Endothelial cell of umbilical vein (primary cell): ENCODE measurements at regions not wholly inside any gene's neighbourhood (a gene's known extent, or its start where the extent isn't known, plus 50 kb on each side); places are given as distances from the start of the nearest gene placed in this dataset.

Source experiments
- BruUV-seq: library from RNA; stranded (reverse); fragments of 400-500 nt; replicated peaks from 2 replicates; lab custom pipeline; 2021; lab: Mats Ljungman, UMichigan
- CTCF ChIA-PET: fragments of 300-600, 350-600 bp; sonication (Branson Sonifier 250); formaldehyde crosslinking; loops from one replicate; lab custom pipeline; 2021; ENCODE audit warnings: antibody characterized with exemption, inconsistent platforms; lab: Charles Lee
- POLR2A ChIA-PET: fragments of 300-600, 350-600 bp; sonication (Branson Sonifier 250); formaldehyde crosslinking; loops from one replicate; lab custom pipeline; 2021; ENCODE audit warnings: antibody characterized with exemption, inconsistent platforms; lab: Charles Lee
- DNase-seq: peaks from one replicate; pipeline ENCODE4 v3.0.0-alpha.2; 2011; ENCODE audit warnings: low read depth, low spot score
- FAIRE-seq: peaks from 2 replicates; lab custom pipeline; 2011; peaks lifted over from hg19 to GRCh38; lab: Jason Lieb, UNC
- H2AFZ ChIP-seq: 2 replicates; pipeline ENCODE4 v1.6.0; 2012; ENCODE audit warnings: low read depth, low read length, control low read depth, inconsistent platforms
- H3K27ac ChIP-seq: 2 replicates; pipeline ENCODE4 v1.5.1; 2011; ENCODE audit warnings: low read depth, mild to moderate bottlenecking, control low read depth, low read length, moderate library complexity; ENCODE audit not compliant: insufficient read depth
- H3K27me3 ChIP-seq, 2 experiments: 2 replicates each; pipeline versions ENCODE4 v1.6.0 to v1.6.1; 2011; ENCODE audit warnings: low read length in 2 of 2, mixed read lengths in 1 of 2; ENCODE audit not compliant: control insufficient read depth in 2 of 2, insufficient read depth in 2 of 2
- H3K36me3 ChIP-seq, 2 experiments: 2 replicates in 1 of 2; 3 replicates in 1 of 2; pipeline ENCODE4 v1.5.1; 2011; ENCODE audit warnings: low read length in 2 of 2, mild to moderate bottlenecking in 1 of 2, moderate library complexity in 1 of 2; ENCODE audit not compliant: control insufficient read depth in 2 of 2, insufficient read depth in 2 of 2; ENCODE audit errors: extremely low read depth in 1 of 2
- H3K4me1 ChIP-seq: 3 replicates; pipeline ENCODE4 v1.5.1; 2011; ENCODE audit warnings: mild to moderate bottlenecking, low read length; ENCODE audit not compliant: control insufficient read depth, insufficient read depth; ENCODE audit errors: extremely low read depth
- H3K4me2 ChIP-seq: 2 replicates; pipeline ENCODE4 v1.6.1; 2011; ENCODE audit warnings: low read length, control low read depth, mixed read lengths; ENCODE audit not compliant: insufficient read depth
- H3K4me3 ChIP-seq, 3 experiments: fragments of 200-600 bp in 1 of 3; sonication (generic), shearing (Covaris generic) in 1 of 3; replicated peaks in 1 of 3; 2 replicates each; pipeline ENCODE4 v1.5.1; 2011 to 2016; ENCODE audit warnings: control low read depth in 3 of 3, low read length in 3 of 3, mild to moderate bottlenecking in 2 of 3, inconsistent platforms in 1 of 3, low read depth in 1 of 3, moderate library complexity in 1 of 3; ENCODE audit not compliant: insufficient read depth in 1 of 3
- H3K79me2 ChIP-seq: 2 replicates; pipeline ENCODE4 v1.6.0; 2012; ENCODE audit warnings: low read length, inconsistent platforms; ENCODE audit not compliant: control insufficient read depth, insufficient read depth
- H3K9ac ChIP-seq: replicated peaks from 2 replicates; pipeline ENCODE3; 2011; ENCODE audit warnings: low read length, control low read depth; ENCODE audit not compliant: insufficient read depth; ENCODE audit errors: extremely low read depth
- H3K9me1 ChIP-seq: replicated peaks from 3 replicates; pipeline ENCODE4 v1.6.0; 2011; ENCODE audit warnings: mild to moderate bottlenecking, low read length; ENCODE audit not compliant: control insufficient read depth, insufficient read depth; ENCODE audit errors: extremely low read depth
- H3K9me3 ChIP-seq: replicated peaks from 2 replicates; pipeline ENCODE4 v1.5.1; 2012; ENCODE audit warnings: low read length, inconsistent platforms; ENCODE audit not compliant: control insufficient read depth, insufficient read depth
- H4K20me1 ChIP-seq: replicated peaks from 2 replicates; pipeline ENCODE3; 2011; ENCODE audit warnings: mild to moderate bottlenecking, low read length; ENCODE audit not compliant: control insufficient read depth, insufficient read depth; ENCODE audit errors: extremely low read depth
- CTCF ChIP-seq, 2 donors: IDR thresholded peaks; 1 replicate in 1 of 2; 2 replicates in 1 of 2; pipeline ENCODE4 v1.5.1; 2011; ENCODE audit warnings: low read length in 2 of 2, mild to moderate bottlenecking in 2 of 2, moderate library complexity in 2 of 2, control low read depth in 1 of 2, inconsistent platforms in 1 of 2, low read depth in 1 of 2; ENCODE audit not compliant: insufficient read depth in 1 of 2; ENCODE audit errors: extremely low read depth in 1 of 2
- EZH2 ChIP-seq: IDR thresholded peaks from 2 replicates; pipeline ENCODE4 v1.6.1; 2012; ENCODE audit warnings: borderline replicate concordance, low read depth, mild to moderate bottlenecking, moderate library complexity, low read length, inconsistent platforms; ENCODE audit not compliant: severe bottlenecking
- FOS ChIP-seq: IDR thresholded peaks from 2 replicates; pipeline ENCODE4 v1.6.1; 2011; ENCODE audit warnings: mild to moderate bottlenecking, low read length, moderate library complexity, borderline replicate concordance; ENCODE audit not compliant: insufficient read depth
- GATA2 ChIP-seq: IDR thresholded peaks from 2 replicates; pipeline ENCODE4 v1.7.0; 2011; ENCODE audit warnings: low read depth, mild to moderate bottlenecking, moderate library complexity, mixed read lengths, low read length; ENCODE audit not compliant: insufficient read length, insufficient read depth
- JUN ChIP-seq: IDR thresholded peaks from 2 replicates; pipeline ENCODE4 v1.6.1; 2011; ENCODE audit warnings: borderline replicate concordance, low read depth; ENCODE audit not compliant: insufficient read length, insufficient read depth
- MAX ChIP-seq: IDR thresholded peaks from 2 replicates; pipeline ENCODE4 v1.6.1; 2011; ENCODE audit not compliant: insufficient read depth, insufficient read length
- MYC ChIP-seq: IDR thresholded peaks from one replicate; pipeline ENCODE4 v1.6.1; 2011; ENCODE audit warnings: mild to moderate bottlenecking, low read depth, low read length
- POLR2A ChIP-seq: IDR thresholded peaks from 2 replicates; pipeline ENCODE4 v1.6.1; 2012; ENCODE audit warnings: low read depth, mild to moderate bottlenecking, control low read depth, low read length
- POLR2AphosphoS5 ChIP-seq: IDR thresholded peaks from 2 replicates; pipeline ENCODE4 v1.6.1; 2012; ENCODE audit warnings: low read depth, mild to moderate bottlenecking, control low read depth, low read length, moderate library complexity; ENCODE audit not compliant: insufficient read depth
- dilution Hi-C: fragments of 300-500 bp; cut with MboI; formaldehyde crosslinking; loops from one replicate; pipeline ENCODE4 v1.15.0; 2019; ENCODE audit warnings: low sequenced_read_pairs; ENCODE audit not compliant: extremely low pct_ligation_motif_present
- intact Hi-C: fragments of 100-400 bp; cut with micrococcal nuclease; formaldehyde crosslinking; loops from one replicate; pipeline ENCODE4 v1.10.0; 2022

- BruUV-seq, result no TSS peak
- Histone ChIP-seq H3K27me3 (no peaks in the 10 kb centered on the region), H3K4me2 (no peak overlapping the region), H3K4me1 (no peaks in the 10 kb centered on the region), H3K9me3 (no peaks in the 10 kb centered on the region), H3K36me3 (no peaks in the 10 kb centered on the region), H3K79me2 (no peaks in the 10 kb centered on the region), H3K27ac (no peak overlapping the region), H3K4me3 (no peak overlapping the region), H3K9ac (no peak overlapping the region), H2AFZ (no peak overlapping the region), H4K20me1 (no peaks in the 10 kb centered on the region), H3K9me1 (no peaks in the 10 kb centered on the region)
- intact Hi-C loops (no loop called here), dilution Hi-C loops (no loop called here)
- no peak for TF ChIP-seq CTCF (IDR thresholded peaks at IDR 0.05; ENCODE audit: extremely low read depth in 1 of 2, insufficient read depth in 1 of 2, low read depth in 1 of 2, low read length in 2 of 2)
- no peak for TF ChIP-seq EZH2
- no peak for TF ChIP-seq MYC
- no peak for TF ChIP-seq POLR2AphosphoS5
- TF ChIP-seq MAX, result no peak
- TF ChIP-seq POLR2A, result no peak
- TF ChIP-seq FOS, result no peak
- no peak for TF ChIP-seq JUN
- TF ChIP-seq GATA2, result no peak
- CTCF ChIA-PET, result no interaction called here
- POLR2A ChIA-PET, result no interaction called here
- DNase-seq, result no peak
- no peak for FAIRE-seq
Measured at GRCh38 chr18:30545393-30545792, 497.1 kb downstream of the DSC3 start.
